Left renal cortex interstitium (tissue), 4 donors: ENCODE measurements at regions not wholly inside any gene's neighbourhood (a gene's known extent, or its start where the extent isn't known, plus 50 kb on each side); places are given as distances from the start of the nearest gene placed in this dataset.

ENCODE experiments used
- DNase-seq, 4 donors: peaks; one replicate each; pipeline ENCODE4 v3.0.0-alpha.2; 2013; ENCODE audit warnings: low read depth in 4 of 4, low spot score in 2 of 4, missing footprints in 1 of 4

DNA sequence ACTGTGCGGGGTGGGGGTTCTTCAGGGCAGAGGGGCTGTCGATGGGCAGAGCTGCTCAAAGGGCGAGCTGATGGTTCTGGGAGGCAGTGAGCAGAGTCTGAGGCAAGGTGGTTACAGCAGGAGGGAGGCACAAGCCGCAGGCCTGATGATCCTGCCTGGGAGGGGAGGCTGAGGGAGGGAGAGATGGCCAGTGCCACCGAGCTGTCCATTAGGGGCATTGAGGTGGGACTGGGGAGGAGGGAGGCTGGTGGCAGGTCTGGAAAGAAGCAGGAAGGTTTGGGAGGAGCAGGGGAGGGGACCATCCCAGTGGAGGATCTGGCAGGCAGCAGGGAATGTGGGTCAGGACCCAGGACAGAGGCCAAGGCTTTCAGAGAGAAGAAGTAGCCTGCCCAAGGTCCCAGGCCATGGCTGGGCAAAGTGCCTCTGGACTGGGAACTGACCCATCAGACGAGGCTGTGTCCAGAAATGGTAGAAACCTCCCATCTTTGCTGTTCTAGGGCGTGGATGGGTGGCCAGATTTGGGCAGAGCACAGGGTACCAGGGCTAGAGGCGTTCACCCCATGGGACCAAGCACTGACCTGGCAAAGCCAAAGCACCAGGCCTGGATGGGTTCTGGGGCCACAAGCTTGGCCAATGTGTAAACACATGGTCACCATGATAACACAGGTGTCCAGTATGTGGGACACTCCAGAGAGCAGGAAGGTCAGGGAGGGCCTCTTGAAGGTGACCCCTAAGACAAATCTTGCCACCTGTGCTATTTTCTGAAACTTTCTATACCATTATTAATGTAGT lies 55.5 kb downstream of the INHBB start:
- DNase-seq: no peak

DNA sequence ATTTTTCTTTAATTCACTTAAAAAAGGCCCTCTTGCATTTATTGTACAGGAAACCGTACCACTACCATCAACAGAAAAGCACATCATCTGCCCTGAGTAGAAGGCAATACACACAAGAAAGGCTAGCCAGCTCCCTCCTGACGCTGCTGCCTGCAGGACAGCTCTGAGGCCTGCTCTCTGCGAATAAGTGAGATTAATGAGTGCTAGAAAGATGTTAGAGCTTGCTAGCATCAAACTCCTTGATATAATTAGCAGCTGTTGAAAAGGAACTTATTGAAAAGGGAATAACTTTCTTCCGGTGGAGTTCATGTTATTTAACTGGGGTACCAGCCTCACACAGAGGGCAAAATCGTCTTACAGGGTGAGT lies 56.1 kb downstream of the INHBB start:
- no peak for DNase-seq

DNA sequence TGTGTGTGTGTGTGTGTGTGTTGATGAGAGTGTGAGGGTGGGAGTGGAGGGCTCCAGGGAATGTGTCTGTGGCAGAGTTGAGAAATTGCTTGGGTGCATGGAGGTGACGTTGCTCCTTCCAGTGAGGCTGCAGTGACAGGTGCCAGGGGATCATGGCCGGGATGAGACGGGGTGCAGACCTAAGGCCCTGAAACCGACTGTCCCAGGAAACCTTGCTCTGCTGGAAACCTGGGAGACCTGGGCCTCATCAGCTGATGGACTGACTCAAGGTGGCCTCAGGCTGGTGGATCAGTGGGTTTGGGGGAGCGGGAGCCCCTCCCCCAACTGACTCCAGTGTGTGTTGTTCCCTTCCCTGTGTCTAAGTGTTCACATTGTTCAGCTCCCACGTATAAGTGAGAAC lies 56.6 kb downstream of the INHBB start:
- DNase-seq: no peak

DNA sequence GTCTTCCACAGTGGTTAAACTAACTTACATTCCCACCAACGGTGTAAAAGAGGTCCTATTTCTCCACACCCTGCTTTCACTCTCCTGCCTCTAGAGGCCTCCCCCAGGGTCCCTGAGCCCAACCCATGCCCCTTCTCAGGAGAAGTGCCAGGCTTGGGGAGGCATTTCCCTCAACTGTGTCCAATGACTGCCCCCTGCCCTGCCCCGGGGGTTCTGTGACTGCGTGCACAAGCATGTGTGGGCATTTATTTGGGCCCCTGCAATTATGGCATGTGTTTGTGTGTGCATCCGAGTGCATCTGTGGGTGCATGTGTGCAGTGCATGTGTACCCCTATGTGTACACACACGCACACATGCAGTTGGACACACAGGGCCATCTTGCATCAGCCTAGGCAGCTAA lies 57.3 kb downstream of the INHBB start:
- DNase-seq: no peak

DNA sequence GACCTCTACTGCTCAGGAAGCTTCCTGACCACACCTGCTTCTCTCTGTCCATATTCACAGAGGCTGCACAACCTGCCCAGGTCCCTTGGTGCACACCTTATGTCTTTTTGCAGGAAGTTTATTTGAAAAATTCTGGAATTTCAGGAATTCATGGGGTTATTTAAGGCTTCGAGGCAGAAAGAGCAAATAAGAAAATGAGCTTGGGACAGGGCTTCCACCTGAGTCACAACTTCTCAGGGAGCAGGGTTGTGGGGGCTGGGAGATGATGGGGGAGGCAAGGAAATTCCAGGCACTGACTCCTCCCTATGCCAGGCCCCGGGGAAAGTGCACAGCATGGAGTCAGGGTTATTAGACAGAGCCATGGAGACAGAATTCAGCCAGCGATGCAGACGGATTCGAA lies 57.7 kb downstream of the INHBB start:
- no peak for DNase-seq

DNA sequence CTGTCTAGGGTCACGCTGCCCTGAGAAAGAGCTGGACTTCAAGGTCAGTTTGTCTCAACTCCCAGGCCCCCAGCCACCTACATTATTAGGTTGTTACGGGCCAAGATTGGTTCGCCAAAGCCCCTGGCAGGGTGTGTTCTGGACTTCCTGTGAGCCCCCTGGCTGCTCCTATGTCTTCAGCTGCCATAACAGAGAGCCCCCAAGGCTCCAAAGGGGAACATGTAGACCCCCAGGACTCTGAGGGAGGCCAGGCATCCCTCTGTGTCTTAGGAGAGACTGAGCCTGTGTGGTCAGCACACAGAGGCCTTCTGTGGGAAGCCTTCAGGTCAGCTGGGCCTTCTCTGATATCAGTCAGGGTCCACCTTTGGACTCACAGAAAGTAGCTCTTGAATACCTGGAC lies 58.3 kb downstream of the INHBB start:
- DNase-seq: no peak

DNA sequence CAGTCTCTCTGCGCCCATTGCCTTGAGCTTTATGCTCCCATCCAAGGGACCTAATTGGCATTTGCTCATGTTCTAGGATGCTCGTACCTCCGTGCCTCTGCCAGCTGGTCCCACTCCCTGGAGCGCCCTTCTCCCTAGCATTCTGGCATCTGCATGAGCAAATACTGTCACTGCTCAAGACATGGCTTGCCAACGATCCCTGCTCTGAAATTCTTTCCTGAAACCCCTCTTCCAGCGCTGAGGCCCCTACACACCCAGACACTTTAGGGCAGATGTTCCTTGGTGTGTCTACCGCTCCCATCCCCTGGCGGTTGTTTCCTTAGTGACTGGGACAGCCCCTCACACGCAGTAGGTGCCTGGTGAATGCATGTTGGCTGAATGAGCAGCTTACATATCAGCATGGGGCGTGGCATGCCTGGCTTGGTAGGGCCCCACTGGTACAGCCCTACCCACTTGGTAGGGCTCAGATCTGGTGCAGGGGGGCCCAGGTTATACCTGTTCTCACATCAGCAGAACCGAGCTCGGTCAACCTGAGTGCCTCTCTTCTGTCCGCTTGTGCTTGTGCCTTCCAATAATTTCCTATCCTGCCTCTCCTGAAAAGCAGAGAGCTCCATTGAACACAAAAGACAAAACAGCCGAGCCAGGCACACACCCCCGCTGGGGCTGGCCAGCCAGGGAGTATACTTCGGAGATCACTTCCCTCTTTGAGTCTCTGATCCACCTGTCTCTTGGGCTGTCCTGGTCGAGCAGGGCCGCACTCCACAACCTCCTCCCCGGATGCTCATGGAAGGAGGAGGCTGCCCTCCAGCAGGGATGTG lies 59.2 kb downstream of the INHBB start:
- no peak for DNase-seq

DNA sequence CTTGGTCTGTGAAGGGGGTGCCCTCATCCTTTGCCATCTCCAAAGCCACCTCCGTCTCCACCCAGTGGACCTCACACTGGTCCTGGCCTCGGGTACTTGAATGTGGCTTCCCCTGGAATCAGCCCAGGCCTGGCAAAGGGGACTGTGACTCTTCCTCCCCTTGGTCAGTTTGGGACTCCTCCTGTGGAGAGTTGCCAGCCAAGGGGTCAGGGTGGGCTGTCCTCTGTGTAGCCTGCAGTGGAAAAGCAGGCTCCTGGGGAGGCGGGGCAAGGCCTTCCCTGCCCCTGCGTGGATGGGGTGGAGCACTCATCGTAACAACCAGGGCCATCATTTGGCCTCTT lies 59.8 kb downstream of the INHBB start:
- DNase-seq: no peak

DNA sequence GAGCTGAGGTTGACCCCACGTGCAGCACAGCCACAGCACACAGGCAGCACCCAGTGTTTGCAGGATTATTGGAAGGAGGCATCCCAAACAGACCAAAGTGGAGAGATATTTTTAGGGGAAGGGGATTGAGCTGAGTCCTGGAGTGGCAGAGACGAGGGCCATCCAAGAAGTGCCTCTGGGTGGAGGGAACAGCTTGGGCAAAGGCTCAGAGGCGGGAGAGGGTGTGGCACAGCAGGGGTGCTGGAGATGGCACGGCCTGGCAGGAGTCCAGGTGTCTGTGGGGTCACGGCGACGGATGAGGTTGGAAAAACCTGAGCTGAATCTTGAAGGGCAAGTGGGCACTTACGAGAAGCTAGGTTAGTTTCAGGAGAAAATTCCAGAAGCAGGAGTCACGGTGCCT lies 60.6 kb downstream of the INHBB start:
- DNase-seq: no peak

DNA sequence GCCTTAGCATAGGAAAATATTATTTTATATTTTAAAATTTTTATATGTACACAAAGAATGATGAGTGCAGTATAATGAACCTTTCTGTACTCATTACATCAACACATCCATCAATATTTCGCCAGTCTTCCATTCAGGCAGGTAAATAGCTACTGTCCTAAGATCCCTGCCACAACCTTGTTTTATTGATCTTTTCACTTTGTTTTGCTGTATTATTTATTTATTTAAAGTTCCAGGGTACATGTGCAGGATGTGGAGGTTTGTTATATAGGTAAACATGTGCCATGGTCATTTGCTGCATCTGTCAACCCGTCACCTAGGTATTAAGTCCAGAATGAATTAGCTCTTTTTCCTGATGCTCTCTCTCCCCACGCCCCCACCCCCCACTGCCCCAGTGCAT lies 64.6 kb downstream of the INHBB start:
- DNase-seq: no peak

DNA sequence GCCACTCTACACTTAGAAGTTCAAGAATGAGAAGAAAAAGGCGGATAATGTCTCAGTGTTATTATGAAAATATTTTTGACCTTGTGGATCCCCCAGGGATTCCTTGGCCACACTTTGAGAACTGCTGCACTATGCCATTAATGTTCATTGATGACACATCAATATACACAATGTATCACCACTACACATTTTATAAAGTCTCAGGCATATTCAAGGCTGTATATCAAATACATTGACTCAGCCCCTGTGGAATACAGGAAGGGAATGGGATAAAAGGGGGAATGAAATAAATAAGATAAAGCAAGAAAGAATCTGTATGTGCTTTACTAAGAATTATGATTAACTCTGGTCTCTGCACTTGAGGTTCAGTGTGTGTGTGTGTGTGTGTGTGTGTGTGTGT lies 69.1 kb downstream of the INHBB start:
- DNase-seq: no peak

DNA sequence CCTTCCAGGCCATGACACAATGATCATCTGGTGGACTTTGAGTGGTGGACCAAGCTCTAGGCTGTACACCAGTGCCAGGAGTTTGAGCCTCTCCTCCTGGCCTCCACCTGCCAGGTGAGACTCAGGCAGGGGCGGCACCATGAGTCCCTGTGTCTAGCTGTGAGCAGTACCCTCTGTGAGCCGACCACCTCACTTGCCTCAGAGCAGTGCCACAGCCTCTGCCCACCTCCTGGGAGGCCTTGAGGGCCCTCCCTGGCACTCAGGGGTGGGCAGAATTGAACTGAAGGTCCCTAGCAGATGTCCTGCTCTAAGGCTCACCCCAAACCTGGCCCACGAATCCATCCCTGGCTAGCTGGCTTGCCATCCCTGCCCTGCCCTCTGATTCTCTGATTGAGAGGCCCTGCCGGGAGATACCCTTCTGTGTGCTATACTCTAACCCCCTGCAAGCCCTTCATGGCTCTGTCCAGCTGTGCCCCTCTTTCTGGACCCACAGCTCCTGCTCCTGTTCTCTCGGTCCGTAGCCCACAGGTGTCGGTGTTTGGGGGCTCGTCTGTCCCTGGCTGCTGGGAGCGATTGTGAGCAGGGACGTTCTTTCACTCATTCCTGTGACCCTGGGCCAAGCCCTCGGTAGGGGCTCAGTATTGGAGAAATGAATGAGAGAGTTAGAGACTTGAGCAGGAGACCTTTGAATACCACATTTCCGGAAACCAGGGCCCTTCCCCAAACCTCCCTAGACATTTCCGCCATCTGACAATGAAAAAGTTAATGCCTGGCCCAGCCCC lies 70.0 kb downstream of the INHBB start:
- DNase-seq: no peak

DNA sequence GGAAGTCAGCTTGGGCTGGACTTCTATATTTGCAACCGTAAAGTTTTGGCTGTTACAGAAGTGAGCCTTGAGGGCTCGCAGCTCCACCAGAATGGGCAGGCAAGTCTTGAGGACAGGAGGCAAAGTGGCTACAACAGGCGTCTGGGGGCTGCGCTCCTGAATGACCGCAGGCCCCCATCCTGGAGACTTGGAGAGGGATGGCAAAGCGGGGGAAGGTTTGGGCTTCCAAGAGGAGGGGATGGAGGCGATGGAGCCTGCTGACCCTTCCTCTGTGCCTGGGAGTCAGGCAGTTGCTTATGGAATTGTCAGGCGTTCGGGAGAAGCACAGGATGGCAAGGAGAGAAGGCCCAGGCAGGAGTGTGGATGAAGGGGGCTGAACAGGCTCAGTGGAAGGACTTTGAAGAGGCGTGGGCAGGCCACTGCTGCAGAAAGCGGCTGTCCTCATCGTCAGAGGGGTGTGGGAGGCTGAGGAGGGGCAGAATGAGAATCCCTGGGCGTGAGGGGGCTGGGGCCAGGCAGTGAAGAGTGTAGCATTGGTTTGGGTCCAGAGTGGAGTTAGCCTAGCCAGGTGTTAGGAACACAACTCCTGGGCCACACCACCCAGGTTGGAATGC lies 72.3 kb downstream of the INHBB start:
- no peak for DNase-seq

DNA sequence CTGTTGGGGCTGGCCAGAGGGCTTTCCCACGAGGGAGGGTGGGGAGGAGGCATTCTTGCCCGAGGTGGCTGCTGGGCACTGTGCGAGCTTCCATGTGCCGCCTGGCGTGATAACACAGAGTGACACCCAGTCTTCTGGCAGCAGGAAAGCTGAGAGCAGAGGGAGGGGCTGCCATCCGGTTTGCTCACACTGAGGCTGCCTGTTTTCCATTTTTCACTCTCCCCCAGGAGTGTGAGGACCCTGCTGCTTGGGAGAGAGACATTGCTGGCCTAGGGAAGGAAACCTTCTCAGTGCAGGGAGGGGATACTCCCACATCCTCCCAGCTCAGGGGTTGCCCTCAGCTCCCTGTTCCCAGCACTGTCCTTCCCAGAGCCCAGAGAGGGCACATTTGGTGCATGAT lies 73.1 kb downstream of the INHBB start:
- DNase-seq: no peak

DNA sequence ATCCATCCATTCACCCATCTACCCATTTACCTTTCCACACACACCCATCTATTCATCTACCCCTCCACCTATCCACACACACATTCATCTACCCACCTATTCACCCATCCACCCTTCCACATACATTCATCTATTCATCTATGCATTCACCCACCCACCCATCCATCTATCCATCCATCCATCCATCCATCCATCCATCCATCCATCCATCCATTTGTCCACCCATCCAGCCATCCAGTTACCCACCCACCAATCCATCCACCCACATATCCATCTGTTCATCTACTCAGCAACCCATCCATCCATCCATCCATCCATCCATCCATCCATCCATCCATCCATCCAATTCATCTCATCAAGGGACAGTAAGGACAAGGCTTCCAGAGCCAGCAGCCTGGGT lies 74.0 kb downstream of the INHBB start:
- no peak for DNase-seq

DNA sequence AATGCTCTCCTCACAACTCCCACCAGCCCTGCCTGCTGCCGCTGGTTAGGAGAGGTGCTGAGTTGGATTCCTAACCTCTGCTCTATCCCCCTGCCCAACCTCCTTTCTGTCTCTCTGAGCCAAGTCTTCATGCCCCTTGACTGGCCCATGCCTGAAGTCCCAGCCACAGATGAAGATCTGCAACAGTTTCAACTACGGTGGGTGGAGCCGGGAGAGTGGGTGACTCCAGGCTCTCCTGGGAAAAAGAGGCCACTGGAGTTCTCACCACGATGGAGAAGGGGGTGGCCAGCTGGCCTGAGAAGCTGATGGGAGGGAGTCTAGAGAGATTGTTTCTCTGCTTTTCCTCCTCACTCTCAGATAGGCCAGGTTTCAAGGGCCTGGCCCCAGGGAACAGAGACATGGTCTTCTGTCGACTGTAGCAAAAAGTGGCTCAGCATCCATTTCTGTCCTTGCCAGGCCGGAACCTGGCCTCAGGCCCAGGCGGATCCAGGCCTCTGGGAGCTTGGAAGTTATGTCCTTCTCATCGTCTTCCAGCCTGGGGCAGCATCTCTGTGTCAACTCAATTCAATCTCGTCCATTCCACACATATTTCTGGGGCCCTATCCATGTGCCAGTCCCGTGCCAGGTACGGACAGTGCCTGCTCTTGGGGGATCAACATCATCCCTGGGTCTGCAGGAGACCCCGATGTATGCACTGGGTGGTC lies 75.3 kb downstream of the INHBB start:
- DNase-seq: no peak

DNA sequence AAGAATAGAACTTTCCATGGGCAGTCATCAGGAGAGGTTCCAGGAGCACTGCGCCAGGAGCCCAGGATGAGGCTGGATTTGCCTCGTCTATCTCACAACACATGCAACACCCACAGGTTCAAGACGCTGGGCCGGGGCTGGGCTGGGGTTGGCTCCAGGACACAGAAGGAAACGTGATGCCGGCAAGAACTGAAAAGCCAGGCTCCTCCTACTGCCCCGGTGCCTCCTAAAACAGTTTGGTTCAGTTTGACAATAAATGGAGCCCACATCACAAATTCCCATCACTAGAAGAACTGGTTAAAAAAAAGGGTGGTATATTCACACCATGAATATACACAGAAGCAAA lies 75.9 kb downstream of the INHBB start:
- DNase-seq: no peak

DNA sequence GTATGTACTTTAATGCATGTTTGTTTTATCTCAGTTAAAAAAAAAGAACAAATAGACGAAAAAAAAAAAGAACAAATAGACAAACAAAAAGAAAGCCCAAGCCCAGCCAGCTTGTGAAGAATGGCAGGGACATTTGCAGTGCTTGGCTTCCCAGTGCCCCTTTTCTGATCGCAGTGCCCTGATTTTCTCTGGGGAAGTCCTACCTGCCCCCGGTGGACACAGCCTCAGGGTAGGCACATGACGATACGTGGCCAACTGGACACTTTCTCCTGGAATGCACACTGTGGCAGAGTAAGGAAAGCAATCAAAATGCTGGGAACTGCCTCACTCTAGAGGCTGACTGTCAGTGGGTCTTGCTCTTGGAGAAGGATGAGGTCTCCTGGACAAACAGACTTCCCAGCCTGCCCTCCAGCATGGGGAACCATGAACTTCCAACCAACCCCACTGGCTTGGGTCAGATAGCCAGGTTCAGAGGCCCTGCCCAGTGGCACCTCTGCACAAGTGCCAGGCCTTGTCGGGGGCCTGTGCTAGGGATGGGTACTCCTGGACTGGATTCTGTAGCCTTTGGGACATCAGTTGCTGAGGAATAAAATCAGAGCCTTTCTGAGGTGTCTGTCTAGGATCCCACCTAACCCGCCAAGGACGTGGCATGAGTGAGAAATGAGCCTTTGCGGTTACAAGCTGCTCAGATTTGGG lies 76.7 kb downstream of the INHBB start:
- DNase-seq: no peak

DNA sequence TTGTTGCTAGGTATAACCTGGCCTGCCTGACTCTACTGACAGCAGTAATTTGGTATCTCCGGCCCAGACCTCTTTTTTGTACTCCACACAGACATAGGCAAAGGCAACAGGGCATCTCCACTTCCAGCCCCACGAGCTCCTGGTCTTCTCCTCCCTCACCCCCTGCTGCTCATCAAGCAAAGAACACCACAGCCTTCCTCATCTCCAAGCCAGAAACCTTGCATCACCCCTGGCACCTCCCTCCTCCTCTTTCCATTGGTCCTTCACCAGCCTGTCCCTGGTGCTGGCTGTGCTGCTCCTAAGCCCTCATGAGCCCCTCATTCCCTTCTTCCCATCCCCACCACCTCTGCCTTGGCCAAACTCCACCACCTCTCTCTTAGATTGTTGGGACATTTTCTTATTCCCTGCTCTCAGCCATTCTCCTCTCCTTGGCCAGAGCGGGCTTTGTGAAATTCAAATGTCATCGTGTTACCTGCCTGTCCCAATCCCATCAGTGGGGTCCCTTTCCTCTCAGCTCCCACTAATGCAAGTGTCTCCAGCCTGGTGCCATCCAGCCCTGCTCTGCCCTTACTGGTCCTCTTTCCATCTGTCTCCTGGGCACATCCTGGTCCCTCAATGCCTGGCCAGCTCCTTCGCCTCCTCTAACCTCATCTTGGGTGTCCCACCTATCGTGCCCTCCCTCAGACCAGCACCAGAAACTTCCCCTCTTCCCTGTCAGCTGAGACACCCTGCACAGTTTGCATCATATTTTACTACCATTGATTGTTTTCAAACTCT lies 77.4 kb downstream of the INHBB start:
- DNase-seq: no peak
